PFSK-1 (cell line): ENCODE measurements at regions not wholly inside any gene's neighbourhood (a gene's known extent, or its start where the extent isn't known, plus 50 kb on each side); places are given as distances from the start of the nearest gene placed in this dataset.
A peak's percentile ranks its signal among the peaks of the same experiment; 100 is the strongest.

Source experiments
- FOXP2 ChIP-seq: optimal IDR thresholded peaks from 2 replicates; pipeline ENCODE3; 2011; ENCODE audit warnings: borderline replicate concordance, control low read depth, inconsistent platforms; ENCODE audit not compliant: insufficient read depth; ENCODE audit errors: extremely low read length, extremely low read depth
- POLR2AphosphoS5 ChIP-seq: IDR thresholded peaks from 2 replicates; pipeline ENCODE4 v1.6.1; 2012; ENCODE audit warnings: low read depth, mild to moderate bottlenecking, control low read depth, low read length, moderate library complexity
- REST ChIP-seq, 2 experiments: IDR thresholded peaks; 2 replicates each; pipeline versions ENCODE4 v1.6.1 to v1.8.0; 2011 to 2012; ENCODE audit warnings: low read depth in 2 of 2, low read length in 2 of 2, control low read depth in 1 of 2, inconsistent platforms in 1 of 2, mild to moderate bottlenecking in 1 of 2, moderate library complexity in 1 of 2; ENCODE audit not compliant: insufficient read depth in 1 of 2
- SIN3A ChIP-seq: IDR thresholded peaks from 2 replicates; pipeline ENCODE4 v1.6.1; 2012; ENCODE audit warnings: mild to moderate bottlenecking, low read length, moderate library complexity, borderline replicate concordance; ENCODE audit not compliant: insufficient read depth
- TAF1 ChIP-seq: IDR thresholded peaks from 2 replicates; pipeline ENCODE4 v1.6.1; 2012; ENCODE audit warnings: low read length, control low read depth, borderline replicate concordance; ENCODE audit not compliant: insufficient read depth

- TF ChIP-seq REST (IDR thresholded peaks at IDR 0.05; ENCODE audit: insufficient read depth in 1 of 2, low read depth in 2 of 2, low read length in 2 of 2) (no peak), SIN3A (no peak), POLR2AphosphoS5 (no peak), TAF1 (no peak), FOXP2 (no peak)
Measured at GRCh38 chr10:118874171-118874570, 119.4 kb upstream of the CACUL1 start.

- TF ChIP-seq SIN3A = no peak
- no peak for TF ChIP-seq FOXP2
- TF ChIP-seq REST (IDR thresholded peaks at IDR 0.05; ENCODE audit: insufficient read depth in 1 of 2, low read depth in 2 of 2, low read length in 2 of 2) = no peak
- no peak for TF ChIP-seq TAF1
- no peak for TF ChIP-seq POLR2AphosphoS5
Measured at GRCh38 chr10:118875087-118875486, 120.3 kb upstream of the CACUL1 start.

GRCh38 chr10:118882741-118883140, 128.0 kb upstream of the CACUL1 start:
- no peak for TF ChIP-seq TAF1
- no peak for TF ChIP-seq REST (IDR thresholded peaks at IDR 0.05; ENCODE audit: insufficient read depth in 1 of 2, low read depth in 2 of 2, low read length in 2 of 2)
- TF ChIP-seq SIN3A = no peak
- no peak for TF ChIP-seq FOXP2
- no peak for TF ChIP-seq POLR2AphosphoS5

- TF ChIP-seq REST (IDR thresholded peaks at IDR 0.05; ENCODE audit: insufficient read depth in 1 of 2, low read depth in 2 of 2, low read length in 2 of 2) = no peak
- TF ChIP-seq SIN3A = no peak
- no peak for TF ChIP-seq POLR2AphosphoS5
- TF ChIP-seq FOXP2 = no peak
- TF ChIP-seq TAF1 = no peak
Measured at GRCh38 chr10:118892255-118892654, 137.3 kb upstream of the NANOS1 start.

GRCh38 chr10:118900617-118901016, 128.9 kb upstream of the NANOS1 start:
- no peak for TF ChIP-seq TAF1
- peak in 1 of 2 experiments; percentile 79; a peak in 1 of 4 replicates for TF ChIP-seq REST (IDR thresholded peaks at IDR 0.05; ENCODE audit: insufficient read depth in 1 of 2, low read depth in 2 of 2, low read length in 2 of 2)
- TF ChIP-seq SIN3A = no peak
- no peak for TF ChIP-seq FOXP2
- no peak for TF ChIP-seq POLR2AphosphoS5
